ENCODE measurements at regions not wholly inside any gene's neighbourhood (a gene's known extent, or its start where the extent isn't known, plus 50 kb on each side); places are given as distances from the start of the nearest gene placed in this dataset.

DNA sequence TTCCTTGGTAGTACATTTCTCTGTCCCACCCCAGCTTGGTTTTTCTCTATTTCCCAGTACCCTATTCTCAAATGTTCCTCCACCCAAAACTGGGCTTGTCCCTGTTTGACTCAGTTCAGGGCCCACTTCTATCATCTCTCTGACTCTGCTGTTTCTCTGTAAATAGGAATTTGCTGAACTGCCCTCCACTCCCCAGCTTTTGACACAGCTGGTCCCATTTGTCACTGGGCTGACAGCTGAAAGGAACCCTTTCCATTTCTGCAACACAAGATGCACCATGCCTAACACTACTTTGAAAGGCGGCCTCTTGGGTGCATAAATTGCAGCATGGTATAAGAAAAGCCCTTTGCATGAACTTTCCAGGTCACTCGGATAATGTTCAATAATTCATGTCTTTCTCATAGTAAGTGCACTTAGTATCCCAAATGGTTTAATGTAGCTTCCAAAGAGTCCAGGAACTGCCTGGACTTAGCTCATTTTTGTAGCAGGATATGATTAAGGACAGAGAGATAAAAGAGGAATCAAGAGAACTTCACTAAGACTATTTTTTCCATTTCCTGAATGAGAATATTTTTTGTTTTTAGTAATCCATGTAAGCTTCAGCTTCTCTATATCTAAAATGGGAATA, 256.7 kb downstream of the CDH11 start:
- no peaks in the 10 kb centered on the region for H3K9me3 ChIP-seq
- H3K27me3 ChIP-seq, result no peaks in the 10 kb centered on the region
- H3K27ac ChIP-seq, result no peak overlapping the region
- DNase-seq, result no peak
- intact Hi-C loops (cut with DNase I; ENCODE audit: low total_unique reads), result no loop called here
- H3K4me3 ChIP-seq, result no peak overlapping the region
- TF ChIP-seq, protein P1, sequence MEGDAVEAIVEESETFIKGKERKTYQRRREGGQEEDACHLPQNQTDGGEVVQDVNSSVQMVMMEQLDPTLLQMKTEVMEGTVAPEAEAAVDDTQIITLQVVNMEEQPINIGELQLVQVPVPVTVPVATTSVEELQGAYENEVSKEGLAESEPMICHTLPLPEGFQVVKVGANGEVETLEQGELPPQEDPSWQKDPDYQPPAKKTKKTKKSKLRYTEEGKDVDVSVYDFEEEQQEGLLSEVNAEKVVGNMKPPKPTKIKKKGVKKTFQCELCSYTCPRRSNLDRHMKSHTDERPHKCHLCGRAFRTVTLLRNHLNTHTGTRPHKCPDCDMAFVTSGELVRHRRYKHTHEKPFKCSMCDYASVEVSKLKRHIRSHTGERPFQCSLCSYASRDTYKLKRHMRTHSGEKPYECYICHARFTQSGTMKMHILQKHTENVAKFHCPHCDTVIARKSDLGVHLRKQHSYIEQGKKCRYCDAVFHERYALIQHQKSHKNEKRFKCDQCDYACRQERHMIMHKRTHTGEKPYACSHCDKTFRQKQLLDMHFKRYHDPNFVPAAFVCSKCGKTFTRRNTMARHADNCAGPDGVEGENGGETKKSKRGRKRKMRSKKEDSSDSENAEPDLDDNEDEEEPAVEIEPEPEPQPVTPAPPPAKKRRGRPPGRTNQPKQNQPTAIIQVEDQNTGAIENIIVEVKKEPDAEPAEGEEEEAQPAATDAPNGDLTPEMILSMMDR (IDR thresholded peaks at IDR 0.05), result no peak
- no peaks in the 10 kb centered on the region for H3K36me3 ChIP-seq
- peaks cover 0 to 15% (median 10%) of the 10 kb centered on the region in 4 donors for H3K4me1 ChIP-seq

DNA sequence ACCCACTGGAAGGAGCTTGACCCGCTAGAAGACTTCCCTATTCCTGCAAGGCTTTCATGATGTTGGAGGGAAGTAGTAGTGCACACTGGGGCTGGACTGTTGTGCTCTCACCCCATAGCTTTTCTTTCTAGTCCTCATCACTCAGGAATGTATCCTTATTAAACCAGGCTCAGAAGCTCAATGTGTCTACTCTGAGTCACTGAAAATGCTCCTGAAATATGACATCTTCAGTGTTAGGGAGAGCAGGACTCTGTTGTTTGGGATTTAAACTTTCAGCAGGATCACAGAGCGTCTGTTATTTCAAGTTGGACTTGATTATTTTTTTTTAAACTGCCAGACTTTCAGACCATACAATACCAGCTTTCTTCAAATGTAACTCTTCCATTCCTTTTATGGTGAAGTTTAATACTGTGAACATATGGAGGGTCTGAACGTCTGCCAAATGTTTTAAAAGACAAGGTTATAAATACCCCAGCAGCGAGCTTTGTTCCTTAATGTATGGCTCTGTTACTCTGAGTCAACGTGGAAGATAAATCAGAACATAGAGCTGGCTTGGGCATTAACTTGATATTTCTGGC, 257.5 kb downstream of the CDH11 start:
- Histone ChIP-seq H3K27ac (peak overlapping the region in 1 of 2 donors; percentile 42), H3K4me3 (no peak overlapping the region), H3K4me1 (peaks cover 0 to 15% (median 10%) of the 10 kb centered on the region in 4 donors), H3K27me3 (no peaks in the 10 kb centered on the region), H3K9me3 (no peaks in the 10 kb centered on the region), H3K36me3 (no peaks in the 10 kb centered on the region)
- TF ChIP-seq, protein P1 (IDR thresholded peaks at IDR 0.05), result no peak
- intact Hi-C loops (cut with DNase I; ENCODE audit: low total_unique reads), result no loop called here
- no peak for DNase-seq

DNA sequence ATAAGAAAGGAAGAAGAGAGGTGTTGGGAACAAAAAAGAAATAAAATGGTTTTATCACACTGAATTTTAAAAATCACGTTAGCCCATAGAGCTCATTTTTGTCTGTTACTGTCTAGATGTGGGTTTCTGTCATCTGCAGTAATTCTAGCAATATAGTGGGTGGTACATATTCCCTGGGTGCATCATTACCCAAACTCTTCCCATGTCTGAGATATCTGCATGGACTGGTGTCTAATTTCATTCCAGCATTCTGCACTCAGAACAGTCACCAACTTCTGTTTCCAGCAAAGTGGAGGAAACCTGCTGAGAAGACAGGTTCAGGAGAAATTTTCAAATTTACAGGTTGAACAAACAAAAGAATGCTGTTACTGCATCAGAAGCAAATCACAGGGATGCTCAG, 263.8 kb downstream of the CDH11 start:
- DNase-seq, result no peak
- no peak overlapping the region for H3K4me3 ChIP-seq
- H3K4me1 ChIP-seq, result no peaks in the 10 kb centered on the region
- intact Hi-C loops (cut with DNase I; ENCODE audit: low total_unique reads), result no loop called here
- H3K36me3 ChIP-seq, result no peaks in the 10 kb centered on the region
- no peak overlapping the region for H3K27ac ChIP-seq
- no peaks in the 10 kb centered on the region for H3K9me3 ChIP-seq
- H3K27me3 ChIP-seq, result no peaks in the 10 kb centered on the region
- TF ChIP-seq, protein P1 (IDR thresholded peaks at IDR 0.05), result no peak

DNA sequence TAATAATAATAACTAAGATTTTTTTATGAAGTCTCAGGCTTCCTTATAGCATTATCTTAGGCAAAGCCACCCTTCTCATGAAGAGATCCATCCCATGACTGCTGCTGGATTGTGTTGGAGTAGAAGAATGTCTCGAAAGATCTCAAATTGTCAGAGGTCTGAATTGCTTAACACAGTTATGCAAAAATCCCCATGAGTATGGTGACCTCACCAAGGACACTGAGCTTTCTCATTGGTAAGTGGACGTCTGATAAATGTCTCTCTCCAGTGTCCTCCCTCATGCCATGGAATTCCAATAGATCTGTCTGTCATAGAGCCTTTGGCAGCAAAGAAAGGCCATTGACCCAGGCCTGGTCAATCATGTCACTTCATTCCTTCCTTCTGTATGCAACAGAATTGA, 264.5 kb downstream of the CDH11 start:
- no peak overlapping the region for H3K27ac ChIP-seq

DNA sequence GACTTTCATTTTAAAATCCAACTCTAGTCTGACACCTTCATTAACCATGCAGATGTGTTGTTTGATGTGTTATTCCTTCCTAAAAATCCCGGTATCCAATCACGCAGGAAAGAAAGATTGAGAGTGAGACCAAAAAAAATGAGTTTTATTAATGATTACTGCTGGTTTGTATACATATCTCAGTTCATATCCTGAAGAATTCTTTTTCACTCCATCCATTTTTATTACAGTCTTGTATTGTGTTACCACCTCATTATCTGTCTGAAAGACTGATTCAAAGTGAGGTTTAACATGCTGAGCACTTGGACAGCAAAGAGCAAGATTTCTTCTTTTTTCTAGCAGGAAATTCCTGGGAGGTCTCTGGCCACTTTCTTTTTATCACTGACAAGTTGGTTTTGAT, 268.3 kb downstream of the CDH11 start:
- no peak overlapping the region for H3K27ac ChIP-seq
- no peaks in the 10 kb centered on the region for H3K9me3 ChIP-seq
- DNase-seq, result no peak
- intact Hi-C loops (cut with DNase I; ENCODE audit: low total_unique reads), result no loop called here
- no peaks in the 10 kb centered on the region for H3K27me3 ChIP-seq
- no peaks in the 10 kb centered on the region for H3K36me3 ChIP-seq
- H3K4me1 ChIP-seq, result no peaks in the 10 kb centered on the region
- TF ChIP-seq, protein P1 (IDR thresholded peaks at IDR 0.05), result no peak
- no peak overlapping the region for H3K4me3 ChIP-seq

More for the DNA sequence above, 264.5 kb downstream of the CDH11 start:
- H3K4me1 ChIP-seq, result no peaks in the 10 kb centered on the region
- H3K4me3 ChIP-seq, result no peak overlapping the region
- H3K36me3 ChIP-seq, result no peaks in the 10 kb centered on the region
- H3K27me3 ChIP-seq, result no peaks in the 10 kb centered on the region
- intact Hi-C loops (cut with DNase I; ENCODE audit: low total_unique reads), result no loop called here
- no peaks in the 10 kb centered on the region for H3K9me3 ChIP-seq
- TF ChIP-seq, protein P1 (IDR thresholded peaks at IDR 0.05), result no peak
- no peak for DNase-seq

Measured in tibial artery (tissue), 4 donors.